IMR-90 (cell line): ENCODE measurements at regions not wholly inside any gene's neighbourhood (a gene's known extent, or its start where the extent isn't known, plus 50 kb on each side); places are given as distances from the start of the nearest gene placed in this dataset.

Experiments used
- ATAC-seq: fragments of 200-7000 bp; cut with Tn5 transposase; 2 replicates; pipeline ENCODE4 v1.9.1; 2020; ENCODE audit warnings: low read depth, mild to moderate bottlenecking, moderate library complexity
- BruUV-seq: library from RNA; stranded (reverse); fragments of 400-500 nt; replicated peaks from 2 replicates; lab custom pipeline; 2021; lab: Mats Ljungman, UMichigan
- CTCF ChIA-PET: fragments of 300-600 bp; formaldehyde crosslinking; extraction: SDS; loops from one replicate; lab custom pipeline; 2021; ENCODE audit warnings: antibody characterized with exemption; lab: Yijun Ruan, JAX
- POLR2A ChIA-PET: fragments of 300-600 bp; sonication (Branson Sonifier 250); formaldehyde crosslinking; loops from one replicate; lab custom pipeline; 2022; ENCODE audit warnings: antibody characterized with exemption; ENCODE audit not compliant: unreplicated experiment; lab: Charles Lee
- DNase-seq: peaks from one replicate; pipeline ENCODE4 v3.0.0; 2013
- H2AFZ ChIP-seq: replicated peaks from 2 replicates; pipeline ENCODE3; 2013; ENCODE audit warnings: low read length, mild to moderate bottlenecking; ENCODE audit not compliant: poor library complexity
- H2AK5ac ChIP-seq: 2 replicates; pipeline ENCODE4 v1.6.1; 2013; ENCODE audit warnings: low read depth, low read length, inconsistent platforms
- H2AK9ac ChIP-seq: replicated peaks from 2 replicates; pipeline ENCODE3; 2013; ENCODE audit warnings: mild to moderate bottlenecking, low read depth, low read length, moderate library complexity; ENCODE audit not compliant: poor library complexity
- H2BK120ac ChIP-seq: 2 replicates; pipeline ENCODE4 v1.6.1; 2013; ENCODE audit warnings: low read depth, low read length, inconsistent platforms
- H2BK15ac ChIP-seq: 3 replicates; pipeline ENCODE4 v1.6.1; 2013; ENCODE audit warnings: low read depth, low read length, inconsistent platforms
- H2BK20ac ChIP-seq: 2 replicates; pipeline ENCODE4 v1.6.1; 2013; ENCODE audit warnings: low read depth, mild to moderate bottlenecking, inconsistent platforms, low read length, moderate library complexity
- H2BK5ac ChIP-seq: 2 replicates; pipeline ENCODE4 v1.6.1; 2013; ENCODE audit warnings: mild to moderate bottlenecking, low read depth, low read length, inconsistent platforms; ENCODE audit not compliant: poor library complexity, severe bottlenecking
- H3K14ac ChIP-seq: replicated peaks from 2 replicates; pipeline ENCODE4 v1.6.1; 2013; ENCODE audit warnings: low read depth, low read length, inconsistent platforms
- H3K18ac ChIP-seq: 2 replicates; pipeline ENCODE4 v1.6.1; 2013; ENCODE audit warnings: low read depth, low read length, control low read depth
- H3K23ac ChIP-seq: 2 replicates; pipeline ENCODE4 v1.6.1; 2013; ENCODE audit warnings: low read depth, low read length, inconsistent platforms
- H3K27ac ChIP-seq: 2 replicates; pipeline ENCODE4 v1.5.1; 2013; ENCODE audit warnings: mild to moderate bottlenecking, control low read depth, low read length; ENCODE audit not compliant: insufficient read depth
- H3K27me3 ChIP-seq: 2 replicates; pipeline ENCODE4 v1.6.1; 2013; ENCODE audit warnings: low read length; ENCODE audit not compliant: control insufficient read depth, insufficient read depth
- H3K36me3 ChIP-seq: 2 replicates; pipeline ENCODE4 v1.6.1; 2013; ENCODE audit warnings: low read length, mixed read lengths; ENCODE audit not compliant: control insufficient read depth, insufficient read depth
- H3K4ac ChIP-seq: 2 replicates; pipeline ENCODE4 v1.6.1; 2013; ENCODE audit warnings: low read depth, low read length, inconsistent platforms
- H3K4me1 ChIP-seq: 2 replicates; pipeline ENCODE4 v1.6.1; 2013; ENCODE audit warnings: low read length, mixed read lengths; ENCODE audit not compliant: control insufficient read depth, insufficient read depth
- H3K4me2 ChIP-seq: 2 replicates; pipeline ENCODE4 v1.6.1; 2013; ENCODE audit warnings: low read depth, mild to moderate bottlenecking, control low read depth, low read length, moderate library complexity
- H3K4me3 ChIP-seq: 2 replicates; pipeline ENCODE4 v1.5.1; 2013; ENCODE audit warnings: low read depth, mild to moderate bottlenecking, control low read depth, low read length, moderate library complexity; ENCODE audit not compliant: insufficient read depth
- H3K56ac ChIP-seq: 2 replicates; pipeline ENCODE4 v1.6.1; 2013; ENCODE audit warnings: low read length, inconsistent platforms; ENCODE audit not compliant: insufficient read depth; ENCODE audit errors: extremely low read depth
- H3K79me1 ChIP-seq, 2 experiments: 2 replicates each; pipeline ENCODE4 v1.6.1; 2013; ENCODE audit warnings: low read length in 2 of 2, inconsistent platforms in 1 of 2, low read depth in 1 of 2
- H3K9ac ChIP-seq: 2 replicates; pipeline ENCODE4 v1.6.1; 2013; ENCODE audit warnings: low read depth, low read length, control low read depth
- H3K9me1 ChIP-seq: 2 replicates; pipeline ENCODE4 v1.6.1; 2013; ENCODE audit warnings: low read length, inconsistent platforms; ENCODE audit not compliant: insufficient read depth
- H3K9me3 ChIP-seq: 2 replicates; pipeline ENCODE4 v1.6.1; 2013; ENCODE audit warnings: low read length; ENCODE audit not compliant: control insufficient read depth, insufficient read depth
- H4K20me1 ChIP-seq: 2 replicates; pipeline ENCODE4 v1.6.1; 2013; ENCODE audit warnings: low read length, inconsistent platforms; ENCODE audit not compliant: insufficient read depth
- H4K5ac ChIP-seq: 2 replicates; pipeline ENCODE4 v1.6.1; 2013; ENCODE audit warnings: mild to moderate bottlenecking, low read depth, low read length, control low read depth
- H4K8ac ChIP-seq, 2 experiments: 2 replicates each; pipeline ENCODE4 v1.6.1; 2013; ENCODE audit warnings: low read depth in 2 of 2, low read length in 2 of 2, control low read depth in 1 of 2, inconsistent platforms in 1 of 2
- H4K91ac ChIP-seq: 2 replicates; pipeline ENCODE4 v1.6.1; 2013; ENCODE audit warnings: low read depth, low read length, inconsistent platforms; ENCODE audit not compliant: insufficient read depth
- CEBPB ChIP-seq: IDR thresholded peaks from 2 replicates; pipeline ENCODE4 v1.6.1; 2012; ENCODE audit warnings: low read depth, low read length, improper control_type of control experiment
- POLR2A ChIP-seq: IDR thresholded peaks from 2 replicates; pipeline ENCODE4 v1.6.1; 2012; ENCODE audit warnings: mild to moderate bottlenecking, low read depth, low read length
- WGBS, 2 experiments: methylation state at CpG; one replicate each; pipeline versions ENCODE4 v1.1.5 to v1.1.7; 2013; ENCODE audit warnings: missing lambda C conversion rate in 2 of 2; ENCODE audit not compliant: insufficient read length in 1 of 2; ENCODE audit errors: extremely low coverage in 2 of 2; 5-methylcytosine and 5-hydroxymethylcytosine counted together
- dilution Hi-C: fragments of 300-500 bp; cut with HindIII; formaldehyde crosslinking; loops from one replicate; pipeline ENCODE4 v1.14.3; 2018; ENCODE audit warnings: low sequenced_read_pairs; ENCODE audit not compliant: unreplicated experiment
- in situ Hi-C: fragments of 300-500 bp; cut with MboI; formaldehyde crosslinking; loops from 3 replicates; pipeline ENCODE4 v1.14.3; 2019; ENCODE audit warnings: low sequenced_read_pairs, inconsistent platforms, mixed read lengths
- intact Hi-C: fragments of 100-400 bp; cut with micrococcal nuclease; formaldehyde crosslinking; loops from 2 replicates; pipeline ENCODE4 v1.10.0; 2022

DNA sequence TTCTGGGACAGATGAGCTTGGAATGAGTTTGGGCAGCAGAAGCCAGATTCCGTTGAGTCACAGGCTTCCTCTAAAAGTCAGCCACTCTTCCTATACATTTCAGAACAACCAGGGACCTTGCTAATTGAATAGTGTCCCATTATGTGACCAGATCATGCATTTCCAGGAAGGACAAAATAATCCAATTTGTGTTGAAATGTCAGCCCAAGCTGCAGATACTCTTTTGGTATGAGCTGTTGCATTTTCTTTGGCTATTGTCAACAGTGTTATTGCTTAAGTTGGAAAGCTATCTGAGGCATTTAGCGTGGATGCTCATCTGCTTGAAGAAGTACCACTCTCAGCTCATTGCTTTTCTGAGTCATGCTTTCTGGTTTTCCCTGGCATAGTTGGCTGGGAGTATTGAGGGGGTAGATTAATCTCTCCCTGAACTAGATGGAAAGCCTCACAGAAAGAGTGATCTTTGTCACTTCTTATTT is 223.7 kb upstream of the HABP2 start:
- DNase-seq: peak; percentile 62

More for the DNA sequence above, 223.7 kb upstream of the HABP2 start:
- Histone ChIP-seq H2BK5ac (no peak overlapping the region), H3K4me2 (peak overlapping the region; percentile 37; the same call in 1 of the 2 replicates), H3K4ac (no peak overlapping the region), H3K27me3 (peaks cover 7% of the 10 kb centered on the region), H3K4me3 (no peak overlapping the region), H4K8ac (no peak overlapping the region), H4K5ac (no peak overlapping the region), H3K14ac (no peak overlapping the region), H4K20me1 (no peaks in the 10 kb centered on the region), H3K9ac (no peak overlapping the region), H3K4me1 (peaks cover 5% of the 10 kb centered on the region; the same call in 1 of the 2 replicates), H2AFZ (no peak overlapping the region), H3K36me3 (no peaks in the 10 kb centered on the region), H2BK15ac (no peak overlapping the region), H2BK120ac (no peak overlapping the region), H3K9me3 (no peaks in the 10 kb centered on the region), H4K91ac (no peak overlapping the region), H3K9me1 (no peaks in the 10 kb centered on the region), H3K79me1 (no peaks in the 10 kb centered on the region), H3K18ac (peak overlapping the region; percentile 29; the same call in 1 of the 2 replicates), H3K27ac (no peak overlapping the region), H2AK5ac (no peak overlapping the region), H3K23ac (no peak overlapping the region), H3K56ac (no peak overlapping the region), H2BK20ac (no peak overlapping the region), H2AK9ac (no peak overlapping the region)
- in situ Hi-C loops (no loop called here), intact Hi-C loops (no loop called here), dilution Hi-C loops (no loop called here)
- no peak for TF ChIP-seq POLR2A
- TF ChIP-seq CEBPB: peak; percentile 78
- ChIA-PET CTCF (interaction anchor here (1.0 kb wide), 1 partner anchor 10 kb away, joined by 3 read pairs; no protein-coding TSS in a partner anchor), POLR2A (no interaction called here)
- no CpG with 5 or more reads among the region's 2 CpGs for WGBS, 2 experiments
- ATAC-seq: peak; percentile 78
- BruUV-seq: no TSS peak
